ENCODE measurements at regions not wholly inside any gene's neighbourhood (a gene's known extent, or its start where the extent isn't known, plus 50 kb on each side); places are given as distances from the start of the nearest gene placed in this dataset.

- ChIA-PET CTCF (no interaction called here), POLR2A (no interaction called here)
- no peaks in the 10 kb centered on the region for H3K9me3 ChIP-seq
- H3K27me3 ChIP-seq (replicated peaks in 1 of 2; ENCODE audit: control insufficient read depth in 2 of 2, extremely low read depth in 1 of 2, insufficient read depth in 2 of 2, low read length in 1 of 2): no peaks in the 10 kb centered on the region
- H3K4me1 ChIP-seq (ENCODE audit: control insufficient read depth in 1 of 2, extremely low read depth in 1 of 2, insufficient read depth in 2 of 2, low read length in 2 of 2): no peaks in the 10 kb centered on the region
- Mint-ChIP-seq H3K9me3 (peaks cover 0 to 3% (median 0%) of the 10 kb centered on the region in 3 donors), H3K4me3 (no peak overlapping the region), H3K27me3 (peaks cover 11 to 27% of the 10 kb centered on the region in 2 donors), H3K27ac (no peak overlapping the region), H3K36me3 (no peaks in the 10 kb centered on the region), H3K4me1 (no peaks in the 10 kb centered on the region)
- ATAC-seq (replicated peaks in 1 of 4) (no peak), DNase-seq (no peak)
- WGBS (ENCODE audit: insufficient coverage): 89% methylated on average over 5 of the region's 12 CpGs
- no peaks in the 10 kb centered on the region for H3K36me3 ChIP-seq (ENCODE audit: control insufficient read depth in 2 of 2, extremely low read depth in 1 of 2, insufficient read depth in 1 of 2, low read length in 1 of 2)
- no peak overlapping the region for H3K27ac ChIP-seq (ENCODE audit: low read length)
- H3K4me3 ChIP-seq (ENCODE audit: control insufficient read depth in 1 of 2, extremely low read depth in 1 of 2, low read length in 1 of 2): no peak overlapping the region
Observed at GRCh38 chr5:174410716-174411478, 313.5 kb upstream of the MSX2 start.

- H3K27me3 Mint-ChIP-seq: peaks cover 11 to 29% of the 10 kb centered on the region in 2 donors
- Histone ChIP-seq H3K36me3 (ENCODE audit: control insufficient read depth in 2 of 2, extremely low read depth in 1 of 2, insufficient read depth in 1 of 2, low read length in 1 of 2) (no peaks in the 10 kb centered on the region), H3K27ac (ENCODE audit: low read length) (no peak overlapping the region), H3K4me3 (ENCODE audit: control insufficient read depth in 1 of 2, extremely low read depth in 1 of 2, low read length in 1 of 2) (no peak overlapping the region), H3K27me3 (replicated peaks in 1 of 2; ENCODE audit: control insufficient read depth in 2 of 2, extremely low read depth in 1 of 2, insufficient read depth in 2 of 2, low read length in 1 of 2) (no peaks in the 10 kb centered on the region), H3K9me3 (no peaks in the 10 kb centered on the region), H3K4me1 (ENCODE audit: control insufficient read depth in 1 of 2, extremely low read depth in 1 of 2, insufficient read depth in 2 of 2, low read length in 2 of 2) (no peaks in the 10 kb centered on the region)
- ATAC-seq (replicated peaks in 1 of 4) (no peak), DNase-seq (no peak)
- POLR2A ChIA-PET: no interaction called here
- H3K36me3 Mint-ChIP-seq: no peaks in the 10 kb centered on the region
- WGBS (ENCODE audit: insufficient coverage): 72% methylated on average over 3 of the region's 4 CpGs
- H3K4me1 Mint-ChIP-seq: no peaks in the 10 kb centered on the region
- H3K27ac Mint-ChIP-seq: no peak overlapping the region
- peaks cover 0 to 3% (median 0%) of the 10 kb centered on the region in 3 donors for H3K9me3 Mint-ChIP-seq
- H3K4me3 Mint-ChIP-seq: no peak overlapping the region
- CTCF ChIA-PET: no interaction called here
Observed at GRCh38 chr5:174411479-174411819, 312.9 kb upstream of the MSX2 start.

DNA sequence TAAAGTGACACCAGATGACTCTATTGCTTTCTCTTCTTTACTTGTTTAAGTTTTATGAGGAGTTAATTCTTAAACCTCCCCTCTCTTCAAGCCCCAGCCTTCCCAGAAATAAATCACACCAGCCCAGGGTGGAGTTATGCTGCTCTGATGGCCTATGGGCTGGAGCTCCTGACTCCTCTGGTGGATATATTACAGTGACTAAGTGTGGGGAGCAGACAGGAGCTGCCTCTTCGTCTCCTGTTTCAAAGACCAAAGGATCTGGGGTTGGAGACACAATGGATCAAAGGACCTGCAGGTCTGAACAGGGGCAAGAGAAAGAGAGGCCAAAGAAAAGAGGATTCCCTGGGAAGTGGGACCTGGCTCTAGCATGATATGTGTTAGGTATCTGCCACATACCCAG lies 312.0 kb upstream of the MSX2 start:
- 29% methylated on average over 1 of the region's 1 CpG for whole genome bisulfite sequencing (ENCODE audit: insufficient coverage)
- Histone ChIP-seq H3K27ac (ENCODE audit: low read length) (no peak overlapping the region), H3K9me3 (no peaks in the 10 kb centered on the region), H3K36me3 (ENCODE audit: control insufficient read depth in 2 of 2, extremely low read depth in 1 of 2, insufficient read depth in 1 of 2, low read length in 1 of 2) (no peaks in the 10 kb centered on the region), H3K4me1 (ENCODE audit: control insufficient read depth in 1 of 2, extremely low read depth in 1 of 2, insufficient read depth in 2 of 2, low read length in 2 of 2) (no peaks in the 10 kb centered on the region), H3K27me3 (replicated peaks in 1 of 2; ENCODE audit: control insufficient read depth in 2 of 2, extremely low read depth in 1 of 2, insufficient read depth in 2 of 2, low read length in 1 of 2) (no peaks in the 10 kb centered on the region), H3K4me3 (ENCODE audit: control insufficient read depth in 1 of 2, extremely low read depth in 1 of 2, low read length in 1 of 2) (no peak overlapping the region)
- CTCF ChIA-PET: no interaction called here
- ATAC-seq (replicated peaks in 1 of 4): no peak
- peaks cover 0 to 3% (median 0%) of the 10 kb centered on the region in 3 donors for H3K9me3 Mint-ChIP-seq
- no peaks in the 10 kb centered on the region for H3K36me3 Mint-ChIP-seq
- peaks cover 11 to 30% of the 10 kb centered on the region in 2 donors for H3K27me3 Mint-ChIP-seq
- H3K27ac Mint-ChIP-seq: no peak overlapping the region
- POLR2A ChIA-PET: no interaction called here
- H3K4me3 Mint-ChIP-seq: no peak overlapping the region
- no peak for DNase-seq
- H3K4me1 Mint-ChIP-seq: no peaks in the 10 kb centered on the region

DNA sequence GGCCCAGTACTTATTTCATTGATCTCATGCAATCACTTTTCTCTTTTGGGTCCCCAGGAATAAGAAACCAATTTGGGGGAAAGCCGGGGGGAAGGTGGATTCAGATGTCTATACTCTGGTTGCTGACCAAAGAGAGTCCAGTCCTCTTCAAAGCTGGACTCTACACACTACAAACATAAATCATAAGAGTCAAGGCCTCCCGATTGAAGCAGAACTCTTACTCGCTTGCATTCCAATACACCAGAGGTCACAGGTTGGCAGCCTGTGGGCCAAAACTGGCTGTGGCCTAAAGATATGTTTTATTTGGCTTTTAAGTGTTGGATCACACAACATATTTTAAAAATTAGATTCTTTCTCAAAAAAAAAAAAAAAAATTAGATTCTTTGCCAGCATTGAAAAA lies 311.4 kb upstream of the MSX2 start:
- no peak overlapping the region for H3K4me3 Mint-ChIP-seq
- no peaks in the 10 kb centered on the region for H3K27me3 ChIP-seq (replicated peaks in 1 of 2; ENCODE audit: control insufficient read depth in 2 of 2, extremely low read depth in 1 of 2, insufficient read depth in 2 of 2, low read length in 1 of 2)
- no peaks in the 10 kb centered on the region for H3K4me1 Mint-ChIP-seq
- WGBS (ENCODE audit: insufficient coverage): no CpG with 5 or more reads among the region's 3 CpGs
- H3K4me3 ChIP-seq (ENCODE audit: control insufficient read depth in 1 of 2, extremely low read depth in 1 of 2, low read length in 1 of 2): no peak overlapping the region
- H3K9me3 ChIP-seq: no peaks in the 10 kb centered on the region
- H3K36me3 Mint-ChIP-seq: no peaks in the 10 kb centered on the region
- peaks cover 0 to 3% (median 0%) of the 10 kb centered on the region in 3 donors for H3K9me3 Mint-ChIP-seq
- H3K36me3 ChIP-seq (ENCODE audit: control insufficient read depth in 2 of 2, extremely low read depth in 1 of 2, insufficient read depth in 1 of 2, low read length in 1 of 2): no peaks in the 10 kb centered on the region
- ChIA-PET CTCF (interaction anchor here in 1 of 2 donors (0.6 kb wide), 1 partner anchor 78 kb away, joined by 7 read pairs; no protein-coding TSS in a partner anchor), POLR2A (no interaction called here)
- ATAC-seq (replicated peaks in 1 of 4) (no peak), DNase-seq (no peak)
- no peak overlapping the region for H3K27ac Mint-ChIP-seq
- H3K27me3 Mint-ChIP-seq: peaks cover 14 to 24% of the 10 kb centered on the region in 2 donors
- no peak overlapping the region for H3K27ac ChIP-seq (ENCODE audit: low read length)
- H3K4me1 ChIP-seq (ENCODE audit: control insufficient read depth in 1 of 2, extremely low read depth in 1 of 2, insufficient read depth in 2 of 2, low read length in 2 of 2): no peaks in the 10 kb centered on the region

DNA sequence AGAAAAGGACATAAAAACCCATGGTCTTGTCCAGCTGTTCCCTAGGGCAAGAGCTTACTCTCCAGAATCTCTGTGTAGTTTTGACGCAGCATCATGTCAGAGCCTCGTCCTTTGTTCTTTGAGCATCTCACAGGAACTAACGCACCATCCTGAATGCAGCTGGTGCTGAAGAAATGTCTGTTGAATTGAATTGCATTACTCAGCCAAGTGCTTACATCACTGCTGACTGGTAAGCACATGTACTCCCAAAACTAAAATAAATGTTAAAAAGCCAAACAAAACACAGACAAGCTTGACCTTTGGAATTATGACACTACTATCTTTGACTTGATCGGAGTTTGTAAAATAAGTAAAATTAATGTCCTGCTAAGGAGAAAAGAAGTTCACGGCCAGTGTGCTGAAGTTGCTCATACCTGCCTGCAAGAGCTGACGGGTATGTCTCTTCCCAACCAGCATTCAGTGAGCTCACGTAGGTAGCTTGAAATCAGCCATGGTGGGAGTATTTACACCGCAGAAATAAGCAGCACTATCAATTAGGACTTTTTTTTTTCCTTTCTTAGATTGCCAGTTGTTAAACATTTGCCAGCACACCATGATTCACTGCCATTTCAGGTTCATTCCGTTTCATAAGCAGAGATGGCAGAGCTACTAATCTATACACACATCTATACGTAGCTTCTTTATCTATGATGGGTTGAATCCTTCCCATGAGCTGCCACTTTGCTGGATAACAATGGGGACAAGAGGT lies 310.6 kb upstream of the MSX2 start:
- WGBS (ENCODE audit: insufficient coverage): 75% methylated on average over 5 of the region's 10 CpGs
- H3K27me3 ChIP-seq (replicated peaks in 1 of 2; ENCODE audit: control insufficient read depth in 2 of 2, extremely low read depth in 1 of 2, insufficient read depth in 2 of 2, low read length in 1 of 2): peaks cover 0 to 4% of the 10 kb centered on the region in 2 experiments
- POLR2A ChIA-PET: no interaction called here

DNA sequence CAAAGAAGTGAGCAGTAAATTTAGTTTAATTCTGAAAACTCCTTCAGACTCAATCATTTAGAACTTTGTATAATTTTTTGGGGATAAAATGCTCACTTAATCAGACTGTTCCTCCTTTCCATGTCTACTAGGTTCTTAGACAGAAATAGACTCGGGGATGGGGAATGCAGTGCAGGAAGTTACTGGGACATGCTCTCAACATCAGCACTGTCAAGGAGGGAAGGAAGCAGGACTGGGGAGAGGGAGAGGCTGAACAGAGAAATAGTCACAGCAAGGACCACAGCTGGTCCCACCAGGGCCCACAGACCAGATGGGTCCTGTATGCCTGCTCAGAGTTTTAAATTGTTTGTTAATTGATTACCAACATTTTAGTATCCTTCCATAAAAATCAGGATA lies 310.1 kb upstream of the MSX2 start:
- no peaks in the 10 kb centered on the region for H3K9me3 Mint-ChIP-seq
- Histone ChIP-seq H3K36me3 (ENCODE audit: control insufficient read depth in 2 of 2, extremely low read depth in 1 of 2, insufficient read depth in 1 of 2, low read length in 1 of 2) (no peaks in the 10 kb centered on the region), H3K4me1 (ENCODE audit: control insufficient read depth in 1 of 2, extremely low read depth in 1 of 2, insufficient read depth in 2 of 2, low read length in 2 of 2) (peaks cover 0 to 5% of the 10 kb centered on the region in 2 experiments), H3K27me3 (replicated peaks in 1 of 2; ENCODE audit: control insufficient read depth in 2 of 2, extremely low read depth in 1 of 2, insufficient read depth in 2 of 2, low read length in 1 of 2) (peaks cover 0 to 4% of the 10 kb centered on the region in 2 experiments), H3K9me3 (no peaks in the 10 kb centered on the region), H3K27ac (ENCODE audit: low read length) (no peak overlapping the region), H3K4me3 (ENCODE audit: control insufficient read depth in 1 of 2, extremely low read depth in 1 of 2, low read length in 1 of 2) (no peak overlapping the region)
- POLR2A ChIA-PET: no interaction called here
- no peak for ATAC-seq (replicated peaks in 1 of 4)
- no peak overlapping the region for H3K4me3 Mint-ChIP-seq
- DNase-seq: no peak
- no peaks in the 10 kb centered on the region for H3K36me3 Mint-ChIP-seq
- H3K27ac Mint-ChIP-seq: no peak overlapping the region
- peaks cover 17 to 24% of the 10 kb centered on the region in 2 donors for H3K27me3 Mint-ChIP-seq
- H3K4me1 Mint-ChIP-seq: peaks cover 6 to 11% (median 8%) of the 10 kb centered on the region in 3 donors
- CTCF ChIA-PET: no interaction called here
- no CpG with 5 or more reads among the region's 1 CpG for WGBS (ENCODE audit: insufficient coverage)

More for the DNA sequence above, 310.6 kb upstream of the MSX2 start:
- H3K4me3 Mint-ChIP-seq: no peak overlapping the region
- DNase-seq (no peak), ATAC-seq (replicated peaks in 1 of 4) (no peak)
- Histone ChIP-seq H3K4me1 (ENCODE audit: control insufficient read depth in 1 of 2, extremely low read depth in 1 of 2, insufficient read depth in 2 of 2, low read length in 2 of 2) (no peaks in the 10 kb centered on the region), H3K27ac (ENCODE audit: low read length) (no peak overlapping the region), H3K36me3 (ENCODE audit: control insufficient read depth in 2 of 2, extremely low read depth in 1 of 2, insufficient read depth in 1 of 2, low read length in 1 of 2) (no peaks in the 10 kb centered on the region), H3K9me3 (no peaks in the 10 kb centered on the region), H3K4me3 (ENCODE audit: control insufficient read depth in 1 of 2, extremely low read depth in 1 of 2, low read length in 1 of 2) (no peak overlapping the region)
- CTCF ChIA-PET: interaction anchor here in 1 of 2 donors (0.6 kb wide), 1 partner anchor 79 kb away, joined by 7 read pairs; no protein-coding TSS in a partner anchor
- no peak overlapping the region for H3K27ac Mint-ChIP-seq
- H3K4me1 Mint-ChIP-seq: peaks cover 1 to 6% (median 3%) of the 10 kb centered on the region in 3 donors
- H3K9me3 Mint-ChIP-seq: peaks cover 0 to 3% (median 0%) of the 10 kb centered on the region in 3 donors
- peaks cover 20 to 28% of the 10 kb centered on the region in 2 donors for H3K27me3 Mint-ChIP-seq
- no peaks in the 10 kb centered on the region for H3K36me3 Mint-ChIP-seq

Measured in T-cell (primary cell).